GM21423 (cell line): ENCODE measurements at regions not wholly inside any gene's neighbourhood (a gene's known extent, or its start where the extent isn't known, plus 50 kb on each side); places are given as distances from the start of the nearest gene placed in this dataset.
"Not testable (repeated sequence)": the region's sequence is repeated elsewhere in the genome, so short reads cannot be mapped to it uniquely, and the experiment has no call there.

ENCODE experiments used
- ATAC-seq: cut with Tn5 transposase; IDR thresholded peaks from one replicate; pipeline ENCODE4 v1.9.1; 2021; ENCODE audit warnings: mild to moderate bottlenecking, moderate library complexity; ENCODE audit not compliant: unreplicated experiment

DNA sequence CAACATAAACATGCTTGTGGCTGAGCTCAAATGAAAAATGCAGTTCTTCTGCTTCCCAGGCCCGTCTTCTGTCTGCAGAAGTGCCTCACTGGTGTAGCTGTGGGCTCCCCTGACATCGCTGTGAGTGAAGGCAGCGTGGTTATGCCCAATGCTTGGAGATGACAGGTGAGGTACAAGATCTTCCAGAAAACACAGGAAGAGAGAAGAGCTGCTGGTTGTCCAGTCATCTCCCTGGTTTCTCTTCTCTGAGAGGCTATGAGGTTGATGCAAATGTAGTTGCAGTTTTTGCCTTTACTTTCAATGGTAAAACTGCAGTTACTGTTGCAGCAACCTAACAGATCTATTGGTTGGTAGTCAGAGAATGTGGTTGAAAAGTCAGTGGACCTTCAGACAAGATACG, 223.6 kb downstream of the GATA3 start:
- no peak for ATAC-seq

DNA sequence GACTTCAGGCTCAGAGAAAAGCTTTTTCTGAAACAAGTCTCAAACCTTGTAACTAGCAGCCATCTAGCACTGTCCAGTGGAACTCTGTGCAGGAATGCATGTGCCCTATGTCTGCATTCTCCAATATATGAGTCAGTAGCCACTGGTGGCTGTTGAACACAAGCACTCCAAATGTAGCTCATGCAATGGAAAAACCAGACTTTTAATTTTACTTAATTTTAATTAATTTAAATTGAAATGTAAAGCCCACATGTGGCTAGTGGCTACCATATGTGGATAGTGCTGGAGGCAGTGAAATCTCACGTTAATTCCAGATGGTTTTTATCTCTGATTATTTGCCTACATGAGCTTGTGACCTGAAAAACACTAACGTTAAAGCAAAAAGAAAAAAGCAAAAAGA, 225.1 kb downstream of the GATA3 start:
- ATAC-seq, result no peak

DNA sequence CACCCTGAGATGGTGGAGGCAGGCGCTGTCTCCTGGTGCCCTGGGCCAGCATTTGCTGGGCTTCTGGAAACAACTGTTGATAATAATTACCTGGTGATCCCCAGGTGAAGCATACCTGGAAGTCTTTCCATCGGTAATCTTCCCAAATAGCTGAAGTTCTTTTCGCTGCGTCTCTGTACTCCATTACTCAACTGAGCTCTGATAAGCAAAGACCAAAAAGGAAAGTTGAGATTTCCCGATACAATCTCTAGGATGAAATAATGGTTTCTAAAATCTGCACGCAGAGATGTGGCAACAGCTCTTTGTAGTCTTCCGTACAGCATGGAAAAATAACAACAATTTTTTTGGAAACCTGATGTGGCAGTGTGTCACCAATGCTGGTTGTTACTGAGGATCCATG, 226.5 kb downstream of the GATA3 start:
- no peak for ATAC-seq

DNA sequence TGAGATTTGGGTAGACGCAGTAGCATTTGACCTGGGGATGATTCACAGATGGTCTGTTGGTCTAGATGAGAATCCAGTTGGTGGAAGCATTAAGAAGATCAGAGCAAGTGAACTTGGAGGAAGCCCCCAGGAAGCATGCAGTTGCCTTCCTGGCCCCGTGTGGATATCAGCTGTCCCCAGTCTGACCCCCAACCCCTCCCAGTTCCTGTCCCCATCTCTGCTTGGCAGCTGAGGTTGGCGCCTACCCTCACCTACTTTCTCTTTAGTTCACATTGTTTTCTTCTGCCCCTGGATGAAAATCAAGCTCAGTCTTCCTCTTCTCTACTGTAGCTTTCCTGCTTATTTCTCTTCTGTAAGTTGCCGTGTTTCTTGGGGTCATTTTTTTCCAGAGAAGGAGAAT, 227.9 kb downstream of the GATA3 start:
- no peak for ATAC-seq

DNA sequence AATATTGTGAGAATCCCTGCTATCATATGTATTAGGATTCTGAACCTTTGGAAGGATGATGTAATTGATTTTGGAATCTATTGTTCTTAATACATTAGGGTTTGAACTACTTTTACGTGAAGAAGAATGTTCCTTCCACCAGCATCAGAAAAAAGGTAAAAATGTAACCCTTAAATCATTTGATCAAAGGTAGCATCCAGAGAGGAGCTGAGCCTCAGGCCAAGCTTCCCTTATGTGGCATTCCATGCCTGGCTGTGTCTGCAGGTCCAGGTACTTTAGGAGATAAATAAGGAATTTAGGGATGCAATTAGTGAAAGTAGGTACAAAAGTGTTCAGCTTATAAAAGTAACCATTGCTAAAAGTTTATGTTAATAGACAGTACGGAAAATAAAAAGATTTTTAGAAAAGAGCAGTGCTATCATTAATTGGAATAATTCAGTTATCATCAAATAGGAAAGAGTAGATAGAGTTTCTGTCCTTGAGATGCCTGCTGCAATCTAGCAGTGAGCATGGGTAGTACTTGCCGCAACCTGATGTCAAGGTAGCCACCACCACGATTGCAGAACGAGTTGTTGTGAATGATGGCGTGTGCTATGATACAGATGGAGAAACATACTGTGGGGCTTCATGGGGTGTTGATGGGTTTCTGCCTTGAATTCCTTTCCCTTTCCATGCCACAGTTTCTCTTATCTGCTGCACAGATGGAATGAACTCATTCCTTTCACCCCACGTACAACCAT, 228.8 kb downstream of the GATA3 start:
- no peak for ATAC-seq

DNA sequence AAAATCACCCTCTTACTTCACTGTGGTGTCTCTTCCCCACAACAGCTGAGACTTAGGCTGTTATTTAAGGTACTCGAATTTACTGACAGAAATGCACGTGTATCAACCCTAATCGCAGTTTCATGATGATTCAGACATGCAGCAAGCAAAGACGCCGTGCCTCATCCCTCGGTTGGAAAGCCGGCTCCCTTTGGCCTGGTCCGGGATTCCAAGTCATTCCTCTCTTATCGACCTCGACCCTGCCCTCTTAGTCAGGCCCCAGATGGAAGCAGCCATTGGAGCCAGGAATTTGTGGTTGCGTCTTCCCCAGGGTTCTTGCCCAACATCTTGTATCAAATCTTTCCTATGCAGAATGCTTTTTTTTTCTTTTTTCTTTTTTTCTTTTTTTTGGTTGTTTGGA, 229.5 kb downstream of the GATA3 start:
- no peak for ATAC-seq

DNA sequence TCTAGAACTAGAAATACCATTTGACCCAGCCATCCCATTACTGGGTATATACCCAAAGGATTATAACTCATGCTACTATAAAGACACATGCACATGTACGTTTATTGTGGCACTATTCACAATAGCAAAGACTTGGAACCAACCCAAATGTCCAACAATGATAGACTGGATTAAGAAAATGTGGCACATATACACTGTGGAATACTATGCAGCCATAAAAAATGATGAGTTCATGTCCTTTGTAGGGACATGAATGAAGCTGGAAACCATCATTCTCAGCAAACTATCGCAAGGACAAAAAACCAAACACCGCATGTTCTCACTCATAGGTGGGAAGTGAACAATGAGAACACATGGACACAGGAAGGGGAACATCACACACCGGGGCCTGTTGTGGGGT, 231.5 kb downstream of the GATA3 start:
- ATAC-seq, result not testable (repeated sequence)

DNA sequence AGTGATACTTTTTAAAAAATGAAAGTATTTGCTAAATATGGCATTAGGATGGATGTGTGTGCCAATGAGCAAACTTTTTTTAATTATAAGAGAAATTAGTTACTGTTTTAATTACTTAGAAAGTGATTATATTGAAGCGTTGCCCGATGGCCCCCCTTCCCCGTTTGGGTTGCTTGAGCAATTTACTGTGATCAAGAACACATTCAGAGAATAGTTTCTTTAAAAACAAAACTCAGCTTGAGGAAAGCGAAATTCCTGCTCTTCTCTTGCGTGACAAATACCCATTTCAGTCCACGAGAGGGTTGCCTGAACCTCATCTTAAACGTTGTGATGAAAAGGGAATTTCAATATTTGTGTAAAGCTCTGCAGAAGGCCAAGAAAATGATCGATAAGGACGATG, 234.1 kb downstream of the GATA3 start:
- ATAC-seq, result no peak

DNA sequence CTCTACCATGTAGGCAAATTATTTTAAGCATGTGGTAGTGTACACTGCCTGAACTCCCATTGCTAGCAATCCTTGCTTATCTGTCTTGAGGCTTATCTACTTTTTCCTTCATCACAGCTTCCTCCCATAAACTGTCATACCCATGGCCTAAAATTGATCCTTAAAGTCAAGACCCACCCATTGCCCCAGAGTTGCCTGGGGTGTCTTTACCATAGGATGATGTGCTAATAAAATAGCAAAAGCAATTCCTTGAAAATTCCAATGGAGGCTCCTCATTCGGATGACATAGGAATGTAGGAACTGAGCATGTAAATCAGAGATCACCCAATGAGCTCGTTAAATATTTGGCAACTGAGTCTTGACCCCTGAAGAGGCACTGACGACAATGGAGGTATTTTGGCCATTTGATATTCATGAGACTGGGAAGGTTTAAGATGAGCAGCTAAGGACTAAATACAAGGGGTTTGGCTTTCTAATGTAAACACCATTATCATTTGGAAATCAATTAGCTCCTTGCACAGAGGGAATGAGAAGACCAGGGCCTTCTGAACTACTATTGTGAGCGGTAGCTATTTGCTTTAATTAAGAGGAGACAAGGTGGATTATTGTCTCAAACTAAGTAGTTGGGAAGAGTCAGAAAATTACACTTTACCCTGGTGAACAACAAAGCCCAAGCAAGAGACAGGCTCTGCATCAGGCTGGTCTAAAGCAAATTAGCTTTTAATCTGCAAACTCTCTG, 234.9 kb downstream of the GATA3 start:
- ATAC-seq, result no peak

DNA sequence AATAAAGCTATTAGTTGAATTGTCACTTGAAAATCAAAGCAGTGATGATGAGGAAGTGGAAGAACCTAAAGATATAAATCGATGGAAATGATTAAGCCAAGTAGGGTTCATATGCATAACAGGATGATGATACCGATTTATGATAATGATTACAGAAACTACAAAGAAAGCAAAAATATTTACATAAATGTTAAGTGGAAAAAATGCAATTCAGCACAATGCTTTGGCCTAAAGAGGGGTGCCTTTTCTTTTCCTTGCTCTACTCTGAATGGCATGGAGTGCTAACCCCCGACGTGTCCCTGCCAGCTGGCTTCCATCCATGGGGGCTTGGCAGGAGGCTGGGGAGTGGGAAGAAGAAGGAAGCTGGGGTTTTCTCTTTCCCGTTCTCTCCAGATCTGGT, 240.3 kb downstream of the GATA3 start:
- ATAC-seq, result no peak

DNA sequence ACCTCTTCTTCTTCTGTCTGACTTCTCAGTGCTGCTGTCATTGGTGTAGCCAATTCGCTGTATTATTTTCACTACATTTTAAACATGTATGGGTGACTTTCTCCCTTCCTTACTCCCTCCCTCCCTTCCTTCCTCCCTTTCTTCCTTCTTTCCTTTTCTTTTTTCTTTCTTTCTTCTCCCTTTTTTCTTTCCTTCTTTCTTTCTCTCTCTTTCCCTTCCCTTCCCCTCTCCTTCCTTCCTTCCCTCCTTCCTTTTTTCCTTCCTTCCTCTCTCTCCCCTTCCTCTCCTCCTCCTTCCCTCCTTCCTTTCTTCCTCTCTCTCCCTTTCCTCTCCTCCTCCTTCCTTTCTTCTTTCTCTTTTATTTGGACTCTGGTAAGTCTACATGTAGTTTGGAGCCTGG, 240.8 kb downstream of the GATA3 start:
- no peak for ATAC-seq

DNA sequence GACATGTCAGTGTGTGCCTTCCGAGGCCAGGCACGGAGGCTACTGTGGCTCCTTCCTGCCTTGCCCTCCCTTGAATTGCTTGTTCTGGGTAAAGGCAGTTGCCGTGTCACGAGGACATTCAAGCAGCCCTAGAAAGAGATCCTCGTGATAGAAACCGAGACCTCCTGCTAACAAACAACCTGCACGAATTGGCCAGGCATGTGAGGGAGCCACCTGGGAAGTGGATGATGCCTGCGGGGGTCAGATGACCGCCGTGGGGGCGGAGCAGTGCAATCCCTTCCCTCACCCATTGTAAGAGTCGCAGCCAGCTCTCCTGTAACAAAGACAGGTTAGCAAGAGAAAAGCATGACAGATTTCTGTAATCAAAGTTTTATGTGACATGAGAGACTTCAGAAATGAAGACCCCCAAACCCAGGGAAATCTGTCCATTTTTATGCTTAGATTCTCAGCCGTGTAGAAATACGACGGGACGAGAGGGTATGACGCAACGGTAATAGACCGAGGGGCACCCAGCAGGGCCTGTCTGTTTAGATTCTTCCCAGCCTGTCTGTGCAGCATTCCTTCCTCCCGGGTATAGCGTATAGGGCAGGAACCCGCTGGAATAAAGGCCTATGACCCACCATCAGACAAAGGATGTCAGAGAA, 241.7 kb downstream of the GATA3 start:
- no peak for ATAC-seq

DNA sequence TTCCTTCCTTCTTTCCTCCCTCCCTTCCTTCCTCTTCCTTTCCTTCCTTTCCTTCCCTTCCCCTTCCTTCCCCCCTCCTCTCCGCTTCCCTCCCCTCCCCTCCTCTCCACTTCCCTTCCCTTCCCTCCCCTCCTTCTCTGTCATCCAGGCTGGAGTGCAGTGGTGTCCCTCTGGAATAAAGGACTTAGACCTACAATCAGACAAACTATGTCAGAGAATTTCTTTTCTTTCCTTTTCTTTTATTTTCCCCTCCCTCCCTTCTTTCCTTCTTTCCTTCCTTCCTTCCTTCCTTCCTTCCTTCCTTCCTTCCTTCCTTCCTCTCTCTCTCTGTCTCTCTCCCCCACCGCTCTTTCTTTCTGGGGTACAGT, 242.2 kb downstream of the GATA3 start:
- no peak for ATAC-seq

DNA sequence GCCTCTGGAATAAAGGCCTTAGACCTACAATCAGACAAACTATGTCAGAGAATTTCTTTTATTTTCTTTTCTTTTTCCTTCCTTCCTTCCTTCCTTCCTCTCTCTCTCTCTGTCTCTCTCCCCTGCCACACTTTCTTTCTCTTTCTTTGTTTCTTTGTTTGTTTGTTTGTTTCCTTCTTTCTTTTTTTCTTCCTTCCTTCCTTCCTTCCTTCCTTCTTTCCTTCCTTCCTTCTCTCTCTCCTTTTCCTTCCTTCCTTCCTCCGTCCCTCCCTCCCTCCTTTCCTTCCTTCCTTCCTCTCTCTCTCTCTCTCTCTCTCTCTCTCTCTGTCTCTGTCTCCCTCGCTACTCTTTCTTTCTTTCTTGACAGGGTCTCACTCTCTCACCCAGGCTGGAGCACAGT, 242.6 kb downstream of the GATA3 start:
- ATAC-seq, result no peak

DNA sequence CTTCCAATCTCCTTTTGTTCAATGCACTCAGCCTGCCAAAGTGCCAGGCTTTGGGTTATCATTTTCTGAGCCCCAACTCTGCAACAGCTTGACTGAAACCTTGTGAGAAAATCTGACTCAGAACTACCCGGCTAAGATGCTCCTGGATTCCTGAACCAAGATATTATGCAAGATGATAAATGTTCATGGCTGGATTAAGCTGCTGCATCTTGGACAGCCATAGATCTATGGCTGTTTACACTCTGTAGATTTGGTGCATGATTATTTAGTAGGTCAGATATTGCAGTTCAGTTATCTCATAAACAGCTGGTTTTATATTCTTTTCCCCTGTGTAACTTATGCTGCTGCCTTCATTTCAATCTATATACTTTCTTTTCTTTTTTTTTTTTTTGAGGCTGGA, 243.5 kb downstream of the GATA3 start:
- no peak for ATAC-seq

DNA sequence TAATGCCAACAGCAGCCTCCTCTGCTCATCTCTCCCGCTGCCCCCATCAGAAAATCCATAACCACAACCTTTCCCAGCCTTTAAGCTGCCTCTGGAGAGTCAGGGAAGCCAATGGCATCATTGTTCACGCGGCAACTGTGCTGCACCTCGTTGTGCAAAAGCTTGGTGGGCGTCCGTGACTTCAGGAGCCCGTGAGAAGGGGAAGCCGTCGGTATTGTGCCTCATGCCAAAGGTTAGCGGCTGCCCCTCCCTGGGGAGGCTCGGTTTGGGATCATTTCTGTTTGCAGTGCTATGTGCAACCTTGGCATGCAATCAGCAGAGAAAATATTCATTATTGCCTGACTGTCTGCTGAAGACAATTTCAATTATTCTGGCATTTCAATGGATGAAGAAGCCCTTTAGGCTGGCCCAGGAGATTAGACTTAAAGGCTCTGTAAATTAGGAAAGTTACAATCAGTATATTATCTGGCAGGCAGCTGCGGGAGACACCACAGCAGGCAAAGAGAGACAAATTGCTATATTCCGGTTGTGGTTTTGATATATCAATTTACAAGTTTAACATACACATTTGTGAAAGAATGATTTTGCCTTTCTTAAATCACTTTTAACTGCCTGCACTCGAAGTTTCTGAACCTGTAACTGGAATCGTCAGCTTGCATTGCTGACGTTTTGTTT, 244.5 kb downstream of the GATA3 start:
- ATAC-seq, result no peak

DNA sequence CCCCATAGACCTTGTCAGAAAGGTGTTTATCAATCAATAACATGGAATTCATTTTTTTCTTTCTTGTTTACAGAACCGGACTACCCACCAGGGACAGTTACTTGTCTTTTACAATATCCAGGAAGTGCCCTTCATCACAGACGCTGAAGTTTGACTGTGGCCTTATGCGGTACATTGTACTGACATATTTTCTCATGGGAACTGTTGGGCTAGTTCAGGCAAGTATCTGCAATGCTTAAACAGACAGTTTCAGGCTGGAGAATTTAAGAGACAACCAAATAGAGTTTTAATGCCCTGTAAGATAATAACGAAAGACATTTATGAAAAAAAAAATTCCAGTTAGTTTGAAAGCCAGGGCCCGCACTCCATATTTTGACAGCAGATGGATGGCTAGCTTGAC, 246.4 kb downstream of the GATA3 start:
- no peak for ATAC-seq

DNA sequence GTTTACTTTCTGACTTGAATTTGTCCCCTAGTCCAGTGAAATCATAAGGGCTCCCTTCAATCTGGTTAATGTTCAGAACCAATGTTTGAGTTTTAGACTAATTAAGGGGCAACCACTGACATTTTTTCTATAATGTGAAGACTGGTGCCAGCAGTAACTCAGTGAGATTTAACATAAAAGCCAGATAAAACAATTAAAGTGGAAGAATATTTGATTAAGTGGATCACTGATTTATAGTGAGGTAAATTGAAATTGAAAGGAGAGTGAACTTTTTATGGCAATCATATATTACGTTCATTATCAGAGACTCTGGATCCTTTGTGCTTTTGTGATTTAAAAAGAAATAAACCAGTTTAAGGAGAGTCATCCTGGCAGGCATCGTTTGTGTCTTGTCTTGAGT, 246.8 kb downstream of the GATA3 start:
- no peak for ATAC-seq

DNA sequence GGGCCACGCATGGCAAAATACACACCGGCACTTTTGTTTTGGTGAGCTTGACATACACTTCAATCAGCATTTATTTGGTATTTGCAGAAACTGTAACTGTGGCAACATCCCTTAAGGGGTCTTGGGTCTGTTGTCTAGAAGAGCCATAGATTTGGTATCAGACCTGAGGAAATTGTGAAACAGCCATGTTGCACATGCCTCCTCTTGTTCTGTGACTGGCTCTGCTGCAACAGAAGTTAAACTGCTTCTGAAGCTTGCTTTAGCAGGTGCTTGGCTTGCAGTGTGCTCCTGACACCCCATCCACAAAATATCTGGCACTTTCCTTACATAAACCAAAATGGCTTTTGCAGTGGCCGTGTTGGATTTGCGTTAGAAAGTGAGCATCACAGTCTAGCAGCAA, 247.3 kb downstream of the GATA3 start:
- ATAC-seq, result no peak

DNA sequence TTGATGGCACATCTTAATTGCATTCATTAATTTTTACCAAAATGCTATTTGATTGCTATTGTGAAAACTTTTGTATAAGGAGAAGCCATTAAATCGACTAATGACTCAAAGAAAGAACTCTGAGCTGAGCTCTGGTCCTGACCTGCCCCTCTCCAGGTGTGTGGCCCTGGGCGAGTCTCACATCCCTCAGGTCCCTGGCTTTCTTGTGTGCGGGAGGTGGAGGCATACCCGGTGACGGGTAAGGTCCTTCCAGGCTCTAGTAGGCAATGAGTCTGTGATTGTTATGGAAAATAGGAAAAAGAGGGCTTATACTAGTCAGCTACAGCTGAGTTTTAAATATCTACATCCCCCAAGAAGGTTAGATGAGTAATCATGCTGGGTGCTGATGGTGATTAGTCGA, 248.1 kb downstream of the GATA3 start:
- ATAC-seq, result no peak

DNA sequence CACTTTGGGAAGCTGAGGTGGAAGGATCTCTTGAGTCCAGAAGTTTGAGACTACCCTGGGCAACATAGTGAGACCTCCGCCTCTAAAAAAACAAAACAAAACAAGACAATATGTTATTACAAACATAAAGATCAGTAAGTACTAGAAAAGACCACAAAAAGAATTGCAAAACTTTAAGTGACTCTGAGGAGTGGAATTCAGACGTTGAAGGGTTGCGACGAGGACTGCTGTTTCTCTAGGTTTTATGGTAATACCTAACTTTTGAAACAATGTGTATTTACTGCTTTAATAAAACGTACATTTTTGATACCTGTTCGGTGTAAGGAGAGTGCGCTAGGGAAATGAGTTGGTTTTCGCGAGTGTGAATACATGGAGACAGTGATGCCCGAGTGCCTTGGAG, 250.4 kb downstream of the GATA3 start:
- ATAC-seq, result no peak
